Hindlimb muscle (tissue), 1 donor: ENCODE measurements at regions not wholly inside any gene's neighbourhood (a gene's known extent, or its start where the extent isn't known, plus 50 kb on each side); places are given as distances from the start of the nearest gene placed in this dataset.

Source experiments
- DNase-seq: peaks from one replicate; pipeline ENCODE4 v3.0.0-alpha.2; 2013

- no peak for DNase-seq
These were observed 75.5 kb upstream of the IRS4 start for GRCh38 chrX:108811891-108812290.

DNA sequence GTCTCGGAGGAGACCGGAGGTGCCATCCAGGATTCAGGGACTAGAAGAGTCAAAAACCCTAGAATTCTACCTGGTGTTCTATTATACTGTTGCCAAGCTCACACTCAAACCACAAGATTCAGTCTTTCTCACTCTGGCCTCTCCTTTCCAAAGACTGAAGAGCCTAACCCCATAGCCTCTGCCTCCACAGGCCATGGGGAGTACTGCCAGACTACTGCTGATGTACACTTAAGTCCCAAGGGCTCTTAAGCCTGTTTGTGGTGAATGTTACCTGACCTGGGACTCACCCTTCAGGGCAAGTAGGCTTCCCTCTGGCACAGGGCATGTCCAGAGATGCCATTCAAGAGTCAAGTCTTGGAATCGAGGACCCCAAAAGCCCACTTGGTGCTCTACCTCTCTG is 58.9 kb upstream of the IRS4 start:
- no peak for DNase-seq
